Suppressor macrophage treated with lipopolysaccharide for 4 hours (primary cell): ENCODE measurements at regions not wholly inside any gene's neighbourhood (a gene's known extent, or its start where the extent isn't known, plus 50 kb on each side); places are given as distances from the start of the nearest gene placed in this dataset.

Experiments used
- DNase-seq: peaks from one replicate; pipeline ENCODE4 v3.0.0-alpha.2; 2020

DNA sequence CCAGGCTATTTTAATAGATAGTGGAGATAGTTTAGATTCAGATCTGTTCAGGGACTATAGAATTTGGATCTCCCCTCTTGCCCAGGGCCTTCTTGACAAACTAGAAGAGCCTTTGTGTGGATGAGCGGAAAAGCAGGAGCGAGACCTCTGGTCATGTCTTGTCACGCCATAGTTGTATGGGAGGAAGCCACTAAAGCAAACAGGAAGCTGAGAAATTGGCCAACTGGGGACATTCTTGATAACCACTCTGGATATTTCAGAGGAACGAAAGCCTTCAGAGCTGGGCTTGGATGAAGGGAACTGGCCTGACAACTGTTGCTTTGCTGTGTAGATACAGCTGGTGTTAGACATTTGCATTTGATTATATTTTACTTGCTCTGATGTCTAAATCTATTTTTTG is 54.1 kb upstream of the EXOC2 start:
- DNase-seq, result no peak

DNA sequence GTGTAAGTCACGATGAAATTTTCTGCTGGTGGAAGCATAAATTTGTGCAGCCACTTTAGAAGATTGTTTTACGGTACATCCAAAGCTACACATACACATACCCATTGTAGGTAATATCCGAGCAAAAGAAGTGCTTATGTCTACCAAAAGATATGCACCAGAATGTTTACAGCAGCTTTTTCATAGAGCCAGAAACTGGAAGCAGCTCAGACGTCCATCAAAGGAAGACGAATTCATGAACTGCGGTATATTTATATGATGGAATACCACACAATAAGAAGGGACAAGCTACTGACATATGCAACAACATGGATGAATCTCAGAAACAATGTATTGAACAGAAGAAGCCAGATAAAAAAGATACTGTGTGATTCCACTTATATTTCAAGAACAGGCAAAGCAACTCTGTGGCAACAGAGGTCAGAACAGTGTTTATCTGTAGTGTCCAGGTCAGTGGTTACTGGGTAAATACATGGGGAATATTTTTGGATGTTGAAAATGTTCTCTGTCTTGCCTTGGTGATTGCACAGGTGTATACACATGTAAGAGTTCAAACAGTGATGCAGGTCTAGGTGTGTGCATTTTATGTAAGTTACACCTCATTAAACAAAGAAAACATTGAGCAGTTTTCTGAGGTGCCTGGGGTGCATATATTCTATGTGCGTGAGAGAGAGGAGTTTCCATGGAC is 51.9 kb upstream of the EXOC2 start:
- DNase-seq, result no peak

DNA sequence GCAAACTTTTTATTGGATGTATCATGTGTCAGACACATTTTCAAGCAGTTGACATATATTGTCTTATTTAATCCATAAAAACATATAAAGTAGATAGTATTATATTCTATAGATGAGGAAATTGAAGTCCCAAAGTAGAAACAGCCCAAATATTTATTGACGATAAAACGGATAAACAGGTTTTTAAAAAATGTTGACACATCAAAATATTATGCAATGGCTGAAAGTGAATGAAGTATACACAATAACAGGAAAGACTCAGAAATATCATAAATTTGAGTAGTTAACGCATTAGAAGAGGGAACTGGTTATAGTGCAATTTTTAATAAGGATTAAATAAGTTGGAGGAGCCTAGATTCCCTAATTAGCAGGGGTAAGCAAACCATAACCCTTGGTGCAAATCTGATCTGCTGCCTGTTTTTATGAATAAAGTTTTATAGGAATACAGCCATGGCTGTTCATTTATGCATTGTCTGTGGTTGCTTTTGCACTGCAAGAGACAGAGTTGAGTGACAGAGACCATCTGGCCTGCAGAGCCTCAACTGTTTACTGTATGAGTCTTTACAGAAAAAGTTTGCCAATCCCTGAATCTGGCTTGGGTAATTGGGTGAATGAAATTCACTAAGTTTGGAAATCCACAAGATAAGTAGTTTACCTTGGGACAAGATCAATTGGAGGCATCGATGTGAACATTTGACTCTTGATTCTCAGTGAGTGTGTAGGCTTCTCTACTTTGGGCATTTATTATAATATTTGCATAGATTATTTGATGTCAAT is 50.6 kb upstream of the EXOC2 start:
- no peak for DNase-seq
